ENCODE measurements at regions not wholly inside any gene's neighbourhood (a gene's known extent, or its start where the extent isn't known, plus 50 kb on each side); places are given as distances from the start of the nearest gene placed in this dataset.
"Not testable (repeated sequence)": the region's sequence is repeated elsewhere in the genome, so short reads cannot be mapped to it uniquely, and the experiment has no call there.

- not testable (repeated sequence) for DNase-seq (ENCODE audit: low read depth in 1 of 2, low spot score in 1 of 2)
These were observed 665.4 kb upstream of the RAG2 start for GRCh38 chr11:37263467-37263866.

- DNase-seq (ENCODE audit: low read depth in 1 of 2, low spot score in 1 of 2): no peak
These were observed 661.7 kb upstream of the RAG2 start for GRCh38 chr11:37259734-37260133.

GRCh38 chr11:37248145-37248544, 650.1 kb upstream of the RAG2 start:
- DNase-seq (ENCODE audit: low read depth in 1 of 2, low spot score in 1 of 2): no peak

- DNase-seq (ENCODE audit: low read depth in 1 of 2, low spot score in 1 of 2): not testable (repeated sequence)
These were observed 648.1 kb upstream of the RAG2 start for GRCh38 chr11:37246092-37246491.

- no peak for DNase-seq (ENCODE audit: low read depth in 1 of 2, low spot score in 1 of 2)
These were observed 632.8 kb upstream of the RAG2 start for GRCh38 chr11:37230865-37231264.

- no peak for DNase-seq (ENCODE audit: low read depth in 1 of 2, low spot score in 1 of 2)
These were observed 625.9 kb upstream of the RAG2 start for GRCh38 chr11:37223962-37224361.

GRCh38 chr11:37203006-37203405, 605.0 kb upstream of the RAG2 start:
- no peak for DNase-seq (ENCODE audit: low read depth in 1 of 2, low spot score in 1 of 2)

- no peak for DNase-seq (ENCODE audit: low read depth in 1 of 2, low spot score in 1 of 2)
These were observed 601.0 kb upstream of the RAG2 start for GRCh38 chr11:37199082-37199481.

- no peak for DNase-seq (ENCODE audit: low read depth in 1 of 2, low spot score in 1 of 2)
These were observed 586.3 kb upstream of the RAG2 start for GRCh38 chr11:37184326-37184725.

- no peak for DNase-seq (ENCODE audit: low read depth in 1 of 2, low spot score in 1 of 2)
These were observed 584.0 kb upstream of the RAG2 start for GRCh38 chr11:37182031-37182430.

- DNase-seq (ENCODE audit: low read depth in 1 of 2, low spot score in 1 of 2): no peak
These were observed 579.7 kb upstream of the RAG2 start for GRCh38 chr11:37177721-37178120.

- DNase-seq (ENCODE audit: low read depth in 1 of 2, low spot score in 1 of 2): no peak
These were observed 573.4 kb upstream of the RAG2 start for GRCh38 chr11:37171451-37171850.

GRCh38 chr11:37170311-37170710, 572.3 kb upstream of the RAG2 start:
- no peak for DNase-seq (ENCODE audit: low read depth in 1 of 2, low spot score in 1 of 2)

GRCh38 chr11:37145434-37145833, 547.4 kb upstream of the RAG2 start:
- not testable (repeated sequence) for DNase-seq (ENCODE audit: low read depth in 1 of 2, low spot score in 1 of 2)

GRCh38 chr11:37142591-37142990, 544.6 kb upstream of the RAG2 start:
- no peak for DNase-seq (ENCODE audit: low read depth in 1 of 2, low spot score in 1 of 2)

GRCh38 chr11:37141707-37142106, 543.7 kb upstream of the RAG2 start:
- no peak for DNase-seq (ENCODE audit: low read depth in 1 of 2, low spot score in 1 of 2)

GRCh38 chr11:37135606-37136005, 537.6 kb upstream of the RAG2 start:
- not testable (repeated sequence) for DNase-seq (ENCODE audit: low read depth in 1 of 2, low spot score in 1 of 2)

- DNase-seq (ENCODE audit: low read depth in 1 of 2, low spot score in 1 of 2): no peak
These were observed 536.6 kb upstream of the RAG2 start for GRCh38 chr11:37134637-37135036.

GRCh38 chr11:37124384-37124783, 526.3 kb upstream of the RAG2 start:
- DNase-seq (ENCODE audit: low read depth in 1 of 2, low spot score in 1 of 2): no peak

- no peak for DNase-seq (ENCODE audit: low read depth in 1 of 2, low spot score in 1 of 2)
These were observed 517.9 kb upstream of the RAG2 start for GRCh38 chr11:37115963-37116362.

- DNase-seq (ENCODE audit: low read depth in 1 of 2, low spot score in 1 of 2): no peak
These were observed 512.3 kb upstream of the RAG2 start for GRCh38 chr11:37110385-37110784.

- DNase-seq (ENCODE audit: low read depth in 1 of 2, low spot score in 1 of 2): no peak
These were observed 511.2 kb upstream of the RAG2 start for GRCh38 chr11:37109286-37109585.

- DNase-seq (ENCODE audit: low read depth in 1 of 2, low spot score in 1 of 2): no peak
These were observed 510.6 kb upstream of the RAG2 start for GRCh38 chr11:37108436-37109285.

Data from stimulated activated CD4-positive, alpha-beta T cell treated with anti-CD3 and anti-CD28 coated beads, Interleukin-15, amount 100 ng/mL, for 1 hour (primary cell).